ENCODE measurements at regions not wholly inside any gene's neighbourhood (a gene's known extent, or its start where the extent isn't known, plus 50 kb on each side); places are given as distances from the start of the nearest gene placed in this dataset.

GRCh38 chr1:199510314-199510713, 517.2 kb upstream of the NR5A2 start:
- H3K4me1 ChIP-seq (ENCODE audit: insufficient read depth, low read length): no peaks in the 10 kb centered on the region
- Mint-ChIP-seq H3K27ac (ENCODE audit: unreplicated experiment) (no peak overlapping the region), H3K9me3 (ENCODE audit: unreplicated experiment) (no peaks in the 10 kb centered on the region), H3K4me1 (ENCODE audit: low read depth, unreplicated experiment) (no peaks in the 10 kb centered on the region), H3K27me3 (ENCODE audit: low read depth, unreplicated experiment) (peaks cover 2% of the 10 kb centered on the region), H3K36me3 (ENCODE audit: low read depth, unreplicated experiment) (no peaks in the 10 kb centered on the region), H3K4me3 (ENCODE audit: unreplicated experiment) (no peak overlapping the region)
- no peak overlapping the region for H3K9ac ChIP-seq (ENCODE audit: low read length)
- no peak overlapping the region for H3K4me2 ChIP-seq (ENCODE audit: low read length)
- no peak overlapping the region for H3K27ac ChIP-seq (ENCODE audit: low read depth, low read length)
- DNase-seq (ENCODE audit: low read depth) (no peak), FAIRE-seq (no peak)
- no peaks in the 10 kb centered on the region for H4K20me1 ChIP-seq (ENCODE audit: insufficient read depth, low read length)
- no peaks in the 10 kb centered on the region for H3K9me3 ChIP-seq (ENCODE audit: insufficient read depth, low read depth, low read length)
- no peak overlapping the region for H2AFZ ChIP-seq (ENCODE audit: low read depth, low read length)
- H3K36me3 ChIP-seq (ENCODE audit: insufficient read depth, low read length): no peaks in the 10 kb centered on the region
- H3K79me2 ChIP-seq (ENCODE audit: insufficient read depth, low read length): no peaks in the 10 kb centered on the region
- H3K27me3 ChIP-seq (ENCODE audit: insufficient read depth, low read length): no peaks in the 10 kb centered on the region
- no peak overlapping the region for H3K4me3 ChIP-seq (ENCODE audit: insufficient read depth, low read depth, low read length)
- TF ChIP-seq CTCF (IDR thresholded peaks at IDR 0.05; ENCODE audit: insufficient read depth, low read depth, low read length) (no peak), EZH2 (IDR thresholded peaks at IDR 0.05; ENCODE audit: insufficient read depth, low read length) (no peak)

GRCh38 chr1:199512037-199512710, 515.3 kb upstream of the NR5A2 start:
- Histone ChIP-seq H3K4me2 (ENCODE audit: low read length) (no peak overlapping the region), H3K27ac (ENCODE audit: low read depth, low read length) (no peak overlapping the region), H4K20me1 (ENCODE audit: insufficient read depth, low read length) (no peaks in the 10 kb centered on the region), H3K36me3 (ENCODE audit: insufficient read depth, low read length) (no peaks in the 10 kb centered on the region), H3K4me1 (ENCODE audit: insufficient read depth, low read length) (no peaks in the 10 kb centered on the region), H2AFZ (ENCODE audit: low read depth, low read length) (no peak overlapping the region), H3K27me3 (ENCODE audit: insufficient read depth, low read length) (no peaks in the 10 kb centered on the region), H3K9me3 (ENCODE audit: insufficient read depth, low read depth, low read length) (no peaks in the 10 kb centered on the region), H3K79me2 (ENCODE audit: insufficient read depth, low read length) (no peaks in the 10 kb centered on the region), H3K9ac (ENCODE audit: low read length) (no peak overlapping the region), H3K4me3 (ENCODE audit: insufficient read depth, low read depth, low read length) (no peak overlapping the region)
- H3K36me3 Mint-ChIP-seq (ENCODE audit: low read depth, unreplicated experiment): no peaks in the 10 kb centered on the region
- H3K9me3 Mint-ChIP-seq (ENCODE audit: unreplicated experiment): no peaks in the 10 kb centered on the region
- H3K4me1 Mint-ChIP-seq (ENCODE audit: low read depth, unreplicated experiment): no peaks in the 10 kb centered on the region
- DNase-seq (ENCODE audit: low read depth): no peak
- TF ChIP-seq EZH2 (IDR thresholded peaks at IDR 0.05; ENCODE audit: insufficient read depth, low read length) (no peak), CTCF (IDR thresholded peaks at IDR 0.05; ENCODE audit: insufficient read depth, low read depth, low read length) (no peak)
- no peak overlapping the region for H3K4me3 Mint-ChIP-seq (ENCODE audit: unreplicated experiment)
- no peak for FAIRE-seq
- no peak overlapping the region for H3K27ac Mint-ChIP-seq (ENCODE audit: unreplicated experiment)
- H3K27me3 Mint-ChIP-seq (ENCODE audit: low read depth, unreplicated experiment): peaks cover 2% of the 10 kb centered on the region

- Histone ChIP-seq H3K27me3 (ENCODE audit: insufficient read depth, low read length) (no peaks in the 10 kb centered on the region), H3K4me3 (ENCODE audit: insufficient read depth, low read depth, low read length) (no peak overlapping the region), H3K9ac (ENCODE audit: low read length) (no peak overlapping the region), H3K4me1 (ENCODE audit: insufficient read depth, low read length) (no peaks in the 10 kb centered on the region), H3K9me3 (ENCODE audit: insufficient read depth, low read depth, low read length) (no peaks in the 10 kb centered on the region), H4K20me1 (ENCODE audit: insufficient read depth, low read length) (no peaks in the 10 kb centered on the region), H3K27ac (ENCODE audit: low read depth, low read length) (no peak overlapping the region), H3K79me2 (ENCODE audit: insufficient read depth, low read length) (no peaks in the 10 kb centered on the region), H2AFZ (ENCODE audit: low read depth, low read length) (no peak overlapping the region), H3K4me2 (ENCODE audit: low read length) (no peak overlapping the region), H3K36me3 (ENCODE audit: insufficient read depth, low read length) (no peaks in the 10 kb centered on the region)
- no peaks in the 10 kb centered on the region for H3K4me1 Mint-ChIP-seq (ENCODE audit: low read depth, unreplicated experiment)
- TF ChIP-seq CTCF (IDR thresholded peaks at IDR 0.05; ENCODE audit: insufficient read depth, low read depth, low read length) (no peak), EZH2 (IDR thresholded peaks at IDR 0.05; ENCODE audit: insufficient read depth, low read length) (no peak)
- H3K9me3 Mint-ChIP-seq (ENCODE audit: unreplicated experiment): no peaks in the 10 kb centered on the region
- FAIRE-seq (no peak), DNase-seq (ENCODE audit: low read depth) (no peak)
- H3K27ac Mint-ChIP-seq (ENCODE audit: unreplicated experiment): no peak overlapping the region
- no peaks in the 10 kb centered on the region for H3K36me3 Mint-ChIP-seq (ENCODE audit: low read depth, unreplicated experiment)
- H3K27me3 Mint-ChIP-seq (ENCODE audit: low read depth, unreplicated experiment): peaks cover 2% of the 10 kb centered on the region
- no peak overlapping the region for H3K4me3 Mint-ChIP-seq (ENCODE audit: unreplicated experiment)
These were observed 512.2 kb upstream of the NR5A2 start for GRCh38 chr1:199515261-199515660.

Data from astrocyte (in vitro differentiated cells and primary cell).